HG03095 (cell line): ENCODE measurements at regions not wholly inside any gene's neighbourhood (a gene's known extent, or its start where the extent isn't known, plus 50 kb on each side); places are given as distances from the start of the nearest gene placed in this dataset.

Experiments used
- ATAC-seq: cut with Tn5 transposase; IDR thresholded peaks from one replicate; pipeline ENCODE4 v1.9.1; 2021; ENCODE audit warnings: moderate library complexity; ENCODE audit not compliant: unreplicated experiment

GRCh38 chr11:116601814-116602636, 170.8 kb downstream of the BUD13 start:
- ATAC-seq = no peak

GRCh38 chr11:116600930-116601329, 171.9 kb downstream of the BUD13 start:
- no peak for ATAC-seq

GRCh38 chr11:116598556-116598955, 174.2 kb downstream of the BUD13 start:
- ATAC-seq = no peak

GRCh38 chr11:116598036-116598435, 174.8 kb downstream of the BUD13 start:
- ATAC-seq = no peak

GRCh38 chr11:116596346-116597260, 176.2 kb downstream of the BUD13 start:
- no peak for ATAC-seq

- no peak for ATAC-seq
These were observed 177.4 kb downstream of the BUD13 start for GRCh38 chr11:116595305-116595880.

GRCh38 chr11:116590844-116591570, 181.8 kb downstream of the BUD13 start:
- no peak for ATAC-seq

- ATAC-seq = no peak
These were observed 183.4 kb downstream of the BUD13 start for GRCh38 chr11:116589402-116589801.

GRCh38 chr11:116586392-116586791, 186.4 kb downstream of the BUD13 start:
- no peak for ATAC-seq

GRCh38 chr11:116582571-116582970, 190.2 kb downstream of the BUD13 start:
- no peak for ATAC-seq

- no peak for ATAC-seq
These were observed 191.4 kb downstream of the BUD13 start for GRCh38 chr11:116581349-116581748.

- ATAC-seq = no peak
These were observed 192.0 kb downstream of the BUD13 start for GRCh38 chr11:116580799-116581198.

GRCh38 chr11:116579857-116580727, 192.7 kb downstream of the BUD13 start:
- ATAC-seq = no peak

- no peak for ATAC-seq
These were observed 193.6 kb downstream of the BUD13 start for GRCh38 chr11:116579031-116579653.

- ATAC-seq = no peak
These were observed 194.8 kb downstream of the BUD13 start for GRCh38 chr11:116577956-116578355.

- no peak for ATAC-seq
These were observed 195.5 kb downstream of the BUD13 start for GRCh38 chr11:116577273-116577672.

- ATAC-seq = no peak
These were observed 196.3 kb downstream of the BUD13 start for GRCh38 chr11:116576526-116576925.

- no peak for ATAC-seq
These were observed 205.0 kb downstream of the BUD13 start for GRCh38 chr11:116567721-116568242.

- ATAC-seq = no peak
These were observed 209.1 kb downstream of the BUD13 start for GRCh38 chr11:116563712-116564047.
